GM19023 (cell line): ENCODE measurements at regions not wholly inside any gene's neighbourhood (a gene's known extent, or its start where the extent isn't known, plus 50 kb on each side); places are given as distances from the start of the nearest gene placed in this dataset.

ENCODE experiments used
- ATAC-seq: cut with Tn5 transposase; IDR thresholded peaks from one replicate; pipeline ENCODE4 v1.9.1; 2021; ENCODE audit warnings: mild to moderate bottlenecking, moderate library complexity; ENCODE audit not compliant: unreplicated experiment

DNA sequence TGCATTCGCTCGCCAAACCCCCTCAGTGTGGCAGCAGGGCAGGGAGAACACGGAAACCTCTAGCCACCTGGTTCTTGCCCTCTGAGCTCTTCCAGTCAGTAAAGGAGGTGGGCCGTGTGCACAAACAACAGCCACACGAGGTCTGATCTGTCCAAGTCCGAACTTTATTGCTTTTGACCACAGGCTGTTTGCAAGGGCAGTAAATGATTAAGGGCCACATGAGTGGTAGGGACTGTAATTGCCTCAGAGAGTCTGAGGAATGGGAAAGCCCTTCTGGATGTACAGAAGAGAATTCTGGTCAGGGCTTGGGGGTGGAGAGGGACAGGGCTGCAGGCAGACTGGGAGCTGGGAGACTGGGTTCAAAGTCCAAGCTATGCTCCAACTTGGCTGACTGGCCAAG, 75.7 kb upstream of the LHX1 start:
- no peak for ATAC-seq

GRCh38 chr17:36862116-36862920, 75.0 kb upstream of the LHX1 start:
- ATAC-seq = no peak

- no peak for ATAC-seq
Observed at GRCh38 chr17:36863131-36863530, 74.1 kb upstream of the LHX1 start.

DNA sequence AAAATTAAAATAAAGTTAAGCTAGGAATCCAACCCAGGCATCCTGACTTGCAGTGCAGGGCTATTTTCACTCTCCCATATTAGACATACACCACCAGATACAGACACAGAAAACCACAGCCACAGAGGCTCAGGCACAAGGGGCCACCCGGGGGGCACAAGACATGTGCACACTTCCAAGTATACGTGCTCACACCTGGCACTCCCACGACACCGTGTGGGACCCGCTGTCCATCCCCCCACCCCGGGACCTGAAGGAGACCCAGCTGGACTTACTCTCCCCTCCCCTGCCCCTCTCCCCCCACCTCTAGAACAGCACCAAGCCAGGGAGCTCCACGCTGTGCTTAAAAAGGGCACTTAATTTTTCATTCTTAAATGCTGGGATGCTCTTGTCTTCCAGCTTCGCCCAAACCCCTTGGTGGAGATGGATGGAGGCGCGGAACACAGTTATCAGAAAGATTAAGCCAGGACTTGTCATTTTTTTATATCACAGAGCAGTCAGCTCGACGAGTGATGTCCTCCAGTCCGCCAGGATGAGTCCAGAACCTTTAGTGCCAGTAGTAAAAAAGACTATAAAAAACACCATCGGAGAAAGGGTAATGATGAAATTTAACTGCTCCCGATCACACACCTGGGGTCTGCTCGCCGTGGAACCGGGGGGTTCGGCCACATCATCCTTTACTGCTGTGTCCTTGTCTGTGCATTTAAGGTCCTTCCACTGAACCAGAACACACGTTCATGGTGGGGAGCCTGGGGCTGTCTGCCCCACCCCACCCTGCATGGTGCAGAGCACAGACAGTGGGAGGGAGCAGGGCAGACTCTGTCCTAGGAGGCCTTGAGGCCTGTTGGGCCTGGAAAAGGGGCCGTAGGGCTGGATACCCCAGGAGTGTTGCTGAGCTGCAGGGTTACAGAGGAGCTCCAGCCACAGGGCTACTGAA, 73.3 kb upstream of the LHX1 start:
- no peak for ATAC-seq

DNA sequence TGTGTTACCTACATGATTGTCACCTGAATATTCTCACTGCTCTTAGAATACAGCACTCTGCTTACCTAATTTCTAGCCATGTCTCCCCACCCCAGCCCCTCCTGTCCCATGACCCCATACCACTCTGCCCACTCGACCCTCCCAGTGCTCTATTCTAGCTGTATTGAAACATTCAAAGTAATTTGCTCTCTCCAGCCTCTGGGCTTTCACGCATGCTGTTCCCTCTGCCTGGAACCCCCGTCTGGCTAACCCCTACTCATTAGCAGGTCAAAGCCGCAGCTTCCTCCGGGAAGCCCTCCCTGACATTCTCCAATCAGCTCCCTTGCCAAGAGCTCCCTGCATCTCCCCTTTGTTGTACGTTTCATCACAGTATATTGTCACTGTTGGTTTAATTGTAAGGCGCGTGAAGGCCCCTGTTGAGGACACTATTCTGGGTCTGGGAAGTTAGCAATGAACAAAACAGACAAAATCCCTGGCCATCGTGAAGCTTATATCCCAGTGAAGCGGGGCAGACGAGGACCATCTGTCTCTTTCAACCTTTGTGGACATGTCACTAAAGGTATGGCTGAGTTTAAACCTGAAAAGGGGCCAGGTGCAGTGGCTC, 72.3 kb upstream of the LHX1 start:
- no peak for ATAC-seq

DNA sequence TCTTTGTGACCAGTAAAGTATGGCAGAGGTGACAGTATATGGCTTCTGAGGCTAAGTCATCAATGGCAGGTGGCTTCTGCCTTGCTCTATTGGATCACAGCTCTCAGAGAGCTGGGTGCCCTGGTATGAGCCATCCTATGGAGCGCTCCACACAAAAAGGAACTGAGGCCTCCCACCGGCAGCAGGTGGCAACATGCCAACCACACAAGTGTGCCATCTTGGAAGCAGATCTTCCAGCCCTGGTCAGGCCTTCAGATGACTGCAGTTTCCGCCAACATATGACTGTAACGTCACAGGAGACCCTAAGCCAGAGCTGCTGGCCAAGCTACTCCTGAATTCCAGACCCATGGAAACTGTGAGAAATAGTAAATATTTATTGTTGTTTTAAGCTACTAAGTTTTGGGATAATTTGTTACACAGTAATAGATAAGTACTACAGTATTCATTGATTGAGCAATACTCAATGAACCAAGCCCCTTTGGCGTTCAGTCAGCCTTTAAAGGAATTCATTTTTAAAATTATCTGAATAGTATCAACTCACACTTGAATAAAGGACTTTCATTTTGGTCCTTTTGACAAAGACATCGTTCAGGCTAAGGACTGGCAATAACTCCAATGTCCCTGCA, 69.4 kb upstream of the LHX1 start:
- no peak for ATAC-seq

- ATAC-seq = no peak
Observed at GRCh38 chr17:36868777-36869176, 68.5 kb upstream of the LHX1 start.

GRCh38 chr17:36869441-36869840, 67.8 kb upstream of the LHX1 start:
- ATAC-seq = no peak

DNA sequence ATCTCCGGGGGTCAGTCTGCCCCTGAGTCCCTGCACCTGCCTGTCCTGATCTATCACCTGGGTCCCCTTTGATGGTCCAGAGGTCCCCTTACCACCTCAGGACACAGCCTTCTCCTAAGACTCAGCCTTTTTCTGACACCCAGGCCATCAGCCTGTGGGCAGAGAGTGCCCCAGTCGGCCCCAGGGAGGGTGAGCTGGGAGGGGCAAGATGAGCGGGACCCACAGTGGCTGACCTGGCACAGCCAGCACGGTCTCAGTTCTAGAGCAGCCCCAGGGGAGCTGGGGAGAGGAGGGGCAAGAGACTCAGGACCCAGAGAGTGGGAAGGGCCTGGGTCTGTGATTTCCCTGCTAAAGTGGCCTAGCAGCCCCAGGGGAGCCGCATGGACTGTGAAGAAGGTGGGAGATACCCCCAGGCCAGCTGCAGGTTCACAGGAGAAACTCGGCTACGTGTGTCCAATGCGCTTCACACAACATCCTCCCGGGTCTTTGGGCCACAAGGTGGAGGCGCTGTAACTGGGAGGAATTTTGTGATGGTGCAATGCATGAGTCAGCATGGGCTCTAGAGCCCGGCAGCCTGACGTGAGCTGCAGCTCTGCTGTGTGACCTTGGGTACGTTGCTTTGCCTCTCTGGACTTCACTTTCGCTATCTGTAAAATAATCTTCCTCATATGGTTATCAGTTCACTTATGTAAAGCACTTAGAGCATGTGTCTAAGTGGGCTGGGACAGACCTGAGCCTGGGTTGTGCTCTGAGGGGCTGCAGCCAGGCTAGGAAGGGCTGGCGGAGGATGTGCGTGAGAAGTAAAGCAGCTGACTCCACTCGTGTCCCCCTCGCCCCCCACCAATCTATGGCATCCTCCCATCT, 67.2 kb upstream of the LHX1 start:
- no peak for ATAC-seq

- ATAC-seq = no peak
Observed at GRCh38 chr17:36870720-36870999, 66.6 kb upstream of the LHX1 start.

- ATAC-seq = no peak
Observed at GRCh38 chr17:36875698-36876293, 61.5 kb upstream of the LHX1 start.

- no peak for ATAC-seq
Observed at GRCh38 chr17:36876966-36877365, 60.3 kb upstream of the LHX1 start.

- ATAC-seq = no peak
Observed at GRCh38 chr17:36877771-36878170, 59.5 kb upstream of the LHX1 start.

DNA sequence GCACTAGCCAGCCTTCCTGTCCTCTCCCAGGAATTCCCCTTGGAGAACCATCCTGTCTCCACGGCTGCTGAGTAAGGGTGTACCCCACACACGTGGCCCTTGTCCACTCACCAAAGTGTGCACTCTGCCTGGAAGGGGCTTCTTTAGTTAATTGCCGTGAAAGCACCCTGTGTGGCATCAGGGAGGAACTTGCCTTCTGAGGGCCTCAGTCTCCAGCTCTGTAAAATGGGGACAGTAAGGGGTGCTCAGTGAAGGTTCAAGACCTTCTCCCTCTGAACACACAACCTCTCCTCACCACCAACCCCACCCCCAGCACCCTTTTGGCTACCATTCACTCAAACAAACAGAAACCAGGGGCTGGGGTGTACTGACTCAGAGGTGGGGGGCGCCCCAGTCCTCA, 59.1 kb upstream of the LHX1 start:
- ATAC-seq = no peak

GRCh38 chr17:36879027-36879426, 58.2 kb upstream of the LHX1 start:
- no peak for ATAC-seq

GRCh38 chr17:36879624-36880131, 57.6 kb upstream of the LHX1 start:
- ATAC-seq = no peak

GRCh38 chr17:36880268-36880905, 56.9 kb upstream of the LHX1 start:
- ATAC-seq = no peak

DNA sequence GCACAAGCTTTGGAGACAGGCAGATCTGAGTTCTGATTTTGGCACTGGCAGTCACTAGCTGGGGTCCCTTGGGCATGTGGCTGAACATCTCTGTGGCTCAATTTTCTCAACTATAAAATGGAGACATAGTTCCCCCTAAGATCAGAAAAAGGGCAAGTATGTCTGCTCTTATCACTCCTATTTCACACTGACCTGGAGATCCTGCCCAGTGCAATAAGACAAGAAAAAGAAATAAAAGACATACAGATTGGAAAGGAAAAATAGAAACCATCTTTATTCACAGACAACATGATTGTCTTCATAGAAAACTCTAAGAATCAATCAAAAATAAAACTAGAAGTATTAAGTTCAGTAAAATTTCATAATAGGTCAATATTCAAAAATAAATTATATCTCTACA, 56.0 kb upstream of the LHX1 start:
- no peak for ATAC-seq

DNA sequence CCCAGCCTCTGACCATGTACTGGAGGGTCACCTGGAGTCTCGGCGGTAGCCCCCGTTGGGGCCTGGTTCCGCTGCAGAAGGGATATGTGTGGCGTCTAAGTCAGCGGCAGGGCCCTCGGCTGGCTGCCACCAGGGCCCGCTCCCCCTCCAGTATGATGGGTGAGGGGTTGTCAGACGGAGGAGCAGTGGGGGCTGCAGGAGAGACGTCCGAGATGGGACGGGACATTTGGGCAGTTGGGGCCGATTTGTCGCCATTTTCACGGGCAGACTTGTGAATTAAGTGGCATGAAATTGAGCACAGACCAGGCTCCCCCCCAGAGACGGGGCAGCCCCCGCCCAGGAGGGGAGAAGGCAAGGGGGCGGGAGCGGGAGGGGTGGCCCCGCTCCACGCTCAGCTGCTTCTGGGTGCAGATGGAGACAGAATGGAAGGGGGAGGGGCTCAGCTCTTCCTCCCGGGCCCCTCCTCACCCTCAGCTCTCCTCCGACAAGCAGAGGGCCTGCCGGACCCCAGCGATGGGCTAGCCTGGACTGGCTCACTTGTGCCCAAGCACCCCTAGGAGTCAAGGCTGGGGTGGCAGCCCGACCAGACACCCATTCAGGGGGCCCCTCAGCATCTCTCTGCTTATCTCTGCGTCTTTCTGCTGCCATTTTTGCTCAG, 52.7 kb upstream of the LHX1 start:
- ATAC-seq = no peak
